Nephron progenitor cell (in vitro differentiated cells): ENCODE measurements at regions not wholly inside any gene's neighbourhood (a gene's known extent, or its start where the extent isn't known, plus 50 kb on each side); places are given as distances from the start of the nearest gene placed in this dataset.
"Not testable (repeated sequence)": the region's sequence is repeated elsewhere in the genome, so short reads cannot be mapped to it uniquely, and the experiment has no call there.

ENCODE experiments used
- DNase-seq: peaks from one replicate; pipeline ENCODE4 v3.0.0; 2021
- H3K27ac Mint-ChIP-seq: 2 replicates; pipeline ENCODE4 v1.8.0; 2021; ENCODE audit warnings: mild to moderate bottlenecking, moderate library complexity, mixed read lengths
- H3K27me3 Mint-ChIP-seq: 2 replicates; pipeline ENCODE4 v1.8.0; 2021; ENCODE audit warnings: mild to moderate bottlenecking, low read depth, mixed read lengths; ENCODE audit not compliant: poor library complexity
- H3K36me3 Mint-ChIP-seq: 2 replicates; pipeline ENCODE4 v1.8.0; 2021; ENCODE audit warnings: low read depth, mixed read lengths
- H3K4me1 Mint-ChIP-seq: 2 replicates; pipeline ENCODE4 v1.8.0; 2021; ENCODE audit warnings: mixed read lengths
- H3K4me3 Mint-ChIP-seq: 2 replicates; pipeline ENCODE4 v1.8.0; 2021; ENCODE audit warnings: mild to moderate bottlenecking, moderate library complexity, mixed read lengths
- H3K9me3 Mint-ChIP-seq: 2 replicates; pipeline ENCODE4 v1.8.0; 2021; ENCODE audit warnings: mild to moderate bottlenecking, moderate library complexity, mixed read lengths
- TF ChIP-seq, protein P1 (sequence below): fragments of 200-600 bp; sonication (generic); IDR thresholded peaks from 2 replicates; pipeline ENCODE4 v1.5.0; 2021; ENCODE audit warnings: antibody characterized with exemption

DNA sequence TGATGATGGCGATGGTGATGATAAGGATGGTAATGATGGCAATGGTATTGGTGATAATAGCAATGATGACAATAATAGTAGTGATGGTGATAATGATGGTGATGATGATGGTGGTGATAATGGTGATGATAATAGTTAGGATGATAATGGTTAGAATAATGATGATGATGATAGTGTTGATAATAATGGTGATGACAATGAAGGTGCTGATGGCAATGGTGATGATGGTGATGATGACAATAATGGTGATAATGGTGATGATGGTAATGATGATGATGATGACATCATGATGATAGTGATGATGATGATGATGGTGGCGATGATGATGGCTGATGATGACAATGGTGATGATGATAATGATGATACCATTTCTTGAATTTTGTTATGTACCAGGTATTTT, 309.9 kb downstream of the MIAT start:
- no peak overlapping the region for H3K4me3 Mint-ChIP-seq
- peaks cover 23% of the 10 kb centered on the region for H3K27me3 Mint-ChIP-seq
- no peak for DNase-seq
- no peaks in the 10 kb centered on the region for H3K9me3 Mint-ChIP-seq
- no peaks in the 10 kb centered on the region for H3K36me3 Mint-ChIP-seq
- no peaks in the 10 kb centered on the region for H3K4me1 Mint-ChIP-seq
- H3K27ac Mint-ChIP-seq: no peak overlapping the region
- TF ChIP-seq, protein P1, sequence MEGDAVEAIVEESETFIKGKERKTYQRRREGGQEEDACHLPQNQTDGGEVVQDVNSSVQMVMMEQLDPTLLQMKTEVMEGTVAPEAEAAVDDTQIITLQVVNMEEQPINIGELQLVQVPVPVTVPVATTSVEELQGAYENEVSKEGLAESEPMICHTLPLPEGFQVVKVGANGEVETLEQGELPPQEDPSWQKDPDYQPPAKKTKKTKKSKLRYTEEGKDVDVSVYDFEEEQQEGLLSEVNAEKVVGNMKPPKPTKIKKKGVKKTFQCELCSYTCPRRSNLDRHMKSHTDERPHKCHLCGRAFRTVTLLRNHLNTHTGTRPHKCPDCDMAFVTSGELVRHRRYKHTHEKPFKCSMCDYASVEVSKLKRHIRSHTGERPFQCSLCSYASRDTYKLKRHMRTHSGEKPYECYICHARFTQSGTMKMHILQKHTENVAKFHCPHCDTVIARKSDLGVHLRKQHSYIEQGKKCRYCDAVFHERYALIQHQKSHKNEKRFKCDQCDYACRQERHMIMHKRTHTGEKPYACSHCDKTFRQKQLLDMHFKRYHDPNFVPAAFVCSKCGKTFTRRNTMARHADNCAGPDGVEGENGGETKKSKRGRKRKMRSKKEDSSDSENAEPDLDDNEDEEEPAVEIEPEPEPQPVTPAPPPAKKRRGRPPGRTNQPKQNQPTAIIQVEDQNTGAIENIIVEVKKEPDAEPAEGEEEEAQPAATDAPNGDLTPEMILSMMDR: no peak

DNA sequence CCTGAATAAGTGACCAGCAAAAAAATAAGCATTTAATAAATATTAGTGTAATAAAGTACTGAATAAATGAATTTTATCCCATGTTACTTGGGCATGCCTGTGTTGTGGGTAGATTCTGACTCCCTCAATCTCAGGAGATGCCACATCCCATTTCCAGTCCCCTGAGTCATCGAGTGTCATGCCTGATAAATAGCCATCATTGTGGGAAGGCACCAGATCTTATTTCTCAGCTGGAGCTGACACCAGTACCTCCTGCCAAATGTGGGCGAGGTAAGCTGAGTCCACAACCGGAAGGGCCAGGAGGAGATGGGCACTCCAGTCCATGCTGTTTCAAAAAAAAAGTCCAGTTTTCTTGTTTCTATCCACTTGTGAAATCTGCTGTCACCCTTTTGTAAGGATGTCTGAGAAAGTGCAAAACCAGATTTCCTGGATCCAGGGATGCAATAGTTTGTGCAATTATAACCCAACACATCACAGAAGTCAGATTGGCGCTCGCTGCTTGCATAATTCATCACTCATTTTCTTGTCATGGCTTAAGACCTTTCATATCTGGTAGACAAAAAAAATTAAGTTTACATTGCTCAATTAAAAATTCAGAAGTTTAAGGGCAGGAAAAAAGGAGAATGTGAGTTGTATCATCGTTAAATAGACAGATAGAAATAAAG, 311.6 kb downstream of the MIAT start:
- Mint-ChIP-seq H3K4me1 (no peaks in the 10 kb centered on the region), H3K36me3 (no peaks in the 10 kb centered on the region), H3K4me3 (no peak overlapping the region), H3K27ac (no peak overlapping the region), H3K27me3 (peaks cover 20% of the 10 kb centered on the region), H3K9me3 (no peaks in the 10 kb centered on the region)
- no peak for DNase-seq
- TF ChIP-seq, protein P1: no peak

DNA sequence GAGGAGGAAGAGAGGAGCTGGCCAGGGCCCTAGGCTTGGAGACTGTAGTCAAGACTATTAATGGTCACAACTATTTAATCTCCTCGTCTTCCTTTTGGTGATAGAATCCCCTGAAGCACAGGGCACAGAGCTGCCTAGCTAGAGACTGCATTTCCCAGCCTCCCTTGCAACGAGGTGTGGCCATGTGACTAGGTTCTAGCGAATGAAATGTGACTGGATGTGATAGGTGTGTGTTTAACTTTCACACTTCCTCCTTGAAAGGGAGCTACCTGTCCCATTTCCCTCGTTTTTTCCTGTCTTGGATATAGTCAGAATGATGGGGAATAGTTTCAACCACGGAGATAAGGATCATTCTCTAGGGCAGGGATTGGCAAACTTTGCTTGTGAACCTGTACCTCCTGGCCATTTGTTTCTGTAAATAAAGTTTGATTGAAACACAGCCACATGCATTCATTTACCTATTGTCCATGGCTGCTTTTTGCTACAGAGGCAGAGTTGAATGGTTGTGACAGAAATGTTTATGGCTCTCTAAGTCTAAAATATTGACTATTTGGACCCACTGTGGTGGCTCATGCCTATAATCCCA, 313.5 kb downstream of the MIAT start:
- H3K4me3 Mint-ChIP-seq: no peak overlapping the region
- no peaks in the 10 kb centered on the region for H3K36me3 Mint-ChIP-seq
- H3K27ac Mint-ChIP-seq: no peak overlapping the region
- H3K27me3 Mint-ChIP-seq: peaks cover 4% of the 10 kb centered on the region
- TF ChIP-seq, protein P1: no peak
- no peaks in the 10 kb centered on the region for H3K9me3 Mint-ChIP-seq
- H3K4me1 Mint-ChIP-seq: no peaks in the 10 kb centered on the region
- DNase-seq: no peak

DNA sequence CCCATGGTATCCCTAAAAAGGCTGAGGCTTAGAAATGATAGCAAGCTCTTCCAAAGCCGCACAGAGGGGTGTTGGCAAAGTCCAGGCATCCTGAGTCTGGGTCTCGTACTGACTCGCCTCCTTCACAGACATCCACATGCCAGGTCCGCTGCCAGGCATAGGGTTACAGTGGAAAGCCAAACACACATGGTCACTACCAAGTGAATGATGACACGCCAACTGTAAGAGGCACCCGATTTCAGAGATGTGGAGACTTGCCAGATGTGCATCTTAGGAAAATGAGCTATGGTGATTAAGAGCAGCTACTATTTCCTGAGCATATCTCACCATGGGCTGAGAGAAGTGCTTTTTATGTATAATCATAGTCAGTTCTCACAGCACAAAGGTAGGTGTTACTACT, 314.9 kb downstream of the MIAT start:
- Mint-ChIP-seq H3K27me3 (peaks cover 4% of the 10 kb centered on the region), H3K27ac (no peak overlapping the region), H3K36me3 (no peaks in the 10 kb centered on the region), H3K9me3 (no peaks in the 10 kb centered on the region), H3K4me3 (no peak overlapping the region), H3K4me1 (no peaks in the 10 kb centered on the region)
- DNase-seq: no peak
- TF ChIP-seq, protein P1: no peak

DNA sequence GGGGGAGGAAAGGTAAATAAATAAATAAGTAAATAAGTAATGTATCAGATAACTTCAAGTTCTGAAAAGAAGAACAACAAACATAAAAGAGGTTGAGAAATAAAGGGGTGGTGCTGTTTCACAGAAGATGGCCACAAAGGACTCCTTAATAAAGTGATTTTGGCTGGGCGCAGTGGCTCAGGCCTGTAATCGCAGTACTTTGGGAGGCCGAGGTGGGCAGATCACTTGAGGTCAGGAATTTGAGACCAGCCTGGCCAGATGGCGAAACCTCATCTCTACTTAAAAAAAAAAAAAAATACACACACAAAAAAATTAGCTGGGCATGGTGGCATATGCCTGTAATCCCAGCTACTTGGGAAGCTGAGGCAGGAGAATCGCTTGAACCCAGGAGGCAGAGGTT, 315.5 kb downstream of the MIAT start:
- H3K4me1 Mint-ChIP-seq, H3K36me3 Mint-ChIP-seq, DNase-seq, H3K4me3 Mint-ChIP-seq, H3K27me3 Mint-ChIP-seq, H3K9me3 Mint-ChIP-seq, H3K27ac Mint-ChIP-seq: not testable (repeated sequence)

DNA sequence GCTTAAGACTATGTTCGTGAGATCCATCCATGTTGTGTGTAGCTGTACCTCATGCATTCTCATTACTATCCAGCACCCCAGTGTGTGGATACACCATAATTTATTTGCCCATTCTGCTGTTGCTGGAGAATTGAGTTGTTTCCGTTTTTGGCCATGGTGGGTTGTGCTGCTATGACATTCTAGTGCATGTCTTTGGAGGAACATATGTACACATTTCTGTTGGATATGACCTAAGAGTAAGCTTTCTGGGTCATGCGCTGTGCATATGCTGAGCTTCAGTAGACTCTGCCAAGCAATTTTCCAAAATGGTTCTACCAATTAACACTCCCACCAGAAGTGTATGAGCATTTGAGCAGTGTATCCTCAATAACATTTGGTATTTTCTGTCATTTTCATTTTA, 316.6 kb downstream of the MIAT start:
- no peaks in the 10 kb centered on the region for H3K9me3 Mint-ChIP-seq
- H3K36me3 Mint-ChIP-seq: no peaks in the 10 kb centered on the region
- no peak for DNase-seq
- H3K4me1 Mint-ChIP-seq: no peaks in the 10 kb centered on the region
- H3K27me3 Mint-ChIP-seq: peaks cover 13% of the 10 kb centered on the region
- H3K27ac Mint-ChIP-seq: no peak overlapping the region
- H3K4me3 Mint-ChIP-seq: no peak overlapping the region
- TF ChIP-seq, protein P1: no peak
